ENCODE measurements at regions not wholly inside any gene's neighbourhood (a gene's known extent, or its start where the extent isn't known, plus 50 kb on each side); places are given as distances from the start of the nearest gene placed in this dataset.

GRCh38 chr13:90882551-90882950 is 464.9 kb upstream of the MIR17HG start:
- TF ChIP-seq CTCF (IDR thresholded peaks at IDR 0.05) (no peak), EZH2 (IDR thresholded peaks at IDR 0.05) (no peak), EZH2phosphoT487 (IDR thresholded peaks at IDR 0.05) (no peak)

All from neural progenitor cell (in vitro differentiated cells).